Hepatocyte (in vitro differentiated cells): ENCODE measurements at regions not wholly inside any gene's neighbourhood (a gene's known extent, or its start where the extent isn't known, plus 50 kb on each side); places are given as distances from the start of the nearest gene placed in this dataset.

Experiments
- CTCF ChIP-seq: fragments of 200-600 bp; sonication (generic); IDR thresholded peaks from 2 replicates; pipeline ENCODE4 v1.5.1; 2016; ENCODE audit warnings: antibody characterized with exemption, mild to moderate bottlenecking; ENCODE audit not compliant: poor library complexity
- EZH2 ChIP-seq: fragments of 200-600 bp; sonication (generic); IDR thresholded peaks from 2 replicates; pipeline ENCODE4 v1.6.1; 2016; ENCODE audit warnings: antibody characterized with exemption, mild to moderate bottlenecking, borderline replicate concordance
- EZH2phosphoT487 ChIP-seq: fragments of 200-600 bp; sonication (generic); IDR thresholded peaks from one replicate; pipeline ENCODE4 v1.6.1; 2018; ENCODE audit warnings: antibody characterized with exemption, mild to moderate bottlenecking, low read depth, moderate library complexity; ENCODE audit not compliant: unreplicated experiment, severe bottlenecking

- TF ChIP-seq CTCF: no peak
- TF ChIP-seq EZH2phosphoT487: no peak
- TF ChIP-seq EZH2: no peak
Measured at GRCh38 chr1:198879711-198880306, 241.0 kb downstream of the PTPRC start.
